GM18909 (cell line): ENCODE measurements at regions not wholly inside any gene's neighbourhood (a gene's known extent, or its start where the extent isn't known, plus 50 kb on each side); places are given as distances from the start of the nearest gene placed in this dataset.

Source experiments
- ATAC-seq: cut with Tn5 transposase; IDR thresholded peaks from one replicate; pipeline ENCODE4 v1.9.1; 2021; ENCODE audit warnings: mild to moderate bottlenecking; ENCODE audit not compliant: unreplicated experiment, poor library complexity

GRCh38 chr1:173417563-173417962, 59.6 kb upstream of the PRDX6 start:
- no peak for ATAC-seq

GRCh38 chr1:173418107-173418985, 58.8 kb upstream of the PRDX6 start:
- ATAC-seq: peak; percentile 48

DNA sequence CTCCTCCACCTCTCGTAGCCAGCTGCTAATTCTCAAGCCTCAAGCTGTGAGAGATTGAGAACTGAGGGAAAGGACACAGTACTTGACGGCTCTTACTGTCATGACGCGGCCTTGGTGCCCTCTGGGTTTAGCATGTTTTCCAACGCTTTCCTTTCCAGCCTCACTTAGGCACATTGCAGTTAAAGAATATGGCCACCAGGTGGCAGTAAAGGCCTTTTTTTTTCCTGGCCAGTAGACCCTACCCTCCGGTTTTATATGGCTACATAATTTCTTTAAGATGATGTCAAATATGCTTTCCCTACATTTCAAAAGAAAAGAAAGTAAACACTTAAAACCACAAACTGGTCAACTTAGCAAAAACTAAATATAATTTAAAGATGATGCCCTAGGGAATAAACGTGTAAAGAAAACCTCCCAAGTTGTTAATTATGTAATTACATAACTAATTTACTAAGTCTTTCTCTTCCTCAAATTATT, 56.8 kb upstream of the PRDX6 start:
- no peak for ATAC-seq

DNA sequence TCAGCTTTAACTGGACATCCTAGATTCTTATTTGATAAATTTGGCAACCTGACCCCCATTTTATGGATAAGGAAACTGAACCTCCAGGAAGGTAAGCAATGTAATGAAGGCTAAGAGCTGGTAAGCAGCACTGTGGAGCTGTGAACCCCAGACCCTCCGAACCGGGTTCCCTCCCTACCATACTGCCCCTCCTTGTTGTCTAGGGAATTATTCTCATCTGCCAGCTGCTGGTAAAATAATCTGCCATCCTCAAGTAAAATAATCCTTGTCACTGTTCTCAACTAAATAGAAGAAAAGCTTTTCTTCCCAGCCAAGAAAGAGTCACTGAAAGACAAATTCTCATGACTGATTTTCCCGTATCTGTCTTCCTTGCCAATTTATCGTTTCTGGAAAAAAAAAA, 55.8 kb upstream of the PRDX6 start:
- no peak for ATAC-seq

GRCh38 chr1:173421789-173422188, 55.3 kb upstream of the PRDX6 start:
- no peak for ATAC-seq

GRCh38 chr1:173422456-173422976, 54.6 kb upstream of the PRDX6 start:
- no peak for ATAC-seq

- no peak for ATAC-seq
These were observed 53.8 kb upstream of the PRDX6 start for GRCh38 chr1:173423291-173423690.

- no peak for ATAC-seq
These were observed 53.0 kb upstream of the PRDX6 start for GRCh38 chr1:173424143-173424542.

GRCh38 chr1:173424782-173425407, 52.2 kb upstream of the PRDX6 start:
- no peak for ATAC-seq

GRCh38 chr1:173426057-173426456, 51.1 kb upstream of the PRDX6 start:
- ATAC-seq: no peak

GRCh38 chr1:173427146-173428054, 49.7 kb upstream of the PRDX6 start:
- no peak for ATAC-seq
